ENCODE measurements at regions not wholly inside any gene's neighbourhood (a gene's known extent, or its start where the extent isn't known, plus 50 kb on each side); places are given as distances from the start of the nearest gene placed in this dataset.
"Not testable (repeated sequence)": the region's sequence is repeated elsewhere in the genome, so short reads cannot be mapped to it uniquely, and the experiment has no call there.

DNA sequence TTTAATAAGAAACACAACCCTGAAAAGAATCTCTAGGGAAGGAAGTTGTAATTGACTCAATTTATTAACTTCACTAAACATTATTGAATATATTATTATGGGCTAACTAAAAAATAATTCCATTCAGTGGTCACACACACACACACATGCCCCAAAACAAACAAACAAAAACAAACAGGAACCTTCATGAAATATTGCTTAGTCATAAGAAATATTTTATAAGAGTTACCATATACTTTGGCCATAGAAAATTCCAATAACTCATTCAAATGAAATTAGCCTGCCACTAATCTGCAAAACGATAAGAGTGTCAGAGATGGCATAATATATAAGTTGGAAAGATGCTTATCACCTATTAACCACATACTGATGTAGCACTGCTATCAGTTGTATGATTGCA lies 268.4 kb upstream of the AMIGO2 start:
- DNase-seq (ENCODE audit: low read depth, low spot score): no peak

DNA sequence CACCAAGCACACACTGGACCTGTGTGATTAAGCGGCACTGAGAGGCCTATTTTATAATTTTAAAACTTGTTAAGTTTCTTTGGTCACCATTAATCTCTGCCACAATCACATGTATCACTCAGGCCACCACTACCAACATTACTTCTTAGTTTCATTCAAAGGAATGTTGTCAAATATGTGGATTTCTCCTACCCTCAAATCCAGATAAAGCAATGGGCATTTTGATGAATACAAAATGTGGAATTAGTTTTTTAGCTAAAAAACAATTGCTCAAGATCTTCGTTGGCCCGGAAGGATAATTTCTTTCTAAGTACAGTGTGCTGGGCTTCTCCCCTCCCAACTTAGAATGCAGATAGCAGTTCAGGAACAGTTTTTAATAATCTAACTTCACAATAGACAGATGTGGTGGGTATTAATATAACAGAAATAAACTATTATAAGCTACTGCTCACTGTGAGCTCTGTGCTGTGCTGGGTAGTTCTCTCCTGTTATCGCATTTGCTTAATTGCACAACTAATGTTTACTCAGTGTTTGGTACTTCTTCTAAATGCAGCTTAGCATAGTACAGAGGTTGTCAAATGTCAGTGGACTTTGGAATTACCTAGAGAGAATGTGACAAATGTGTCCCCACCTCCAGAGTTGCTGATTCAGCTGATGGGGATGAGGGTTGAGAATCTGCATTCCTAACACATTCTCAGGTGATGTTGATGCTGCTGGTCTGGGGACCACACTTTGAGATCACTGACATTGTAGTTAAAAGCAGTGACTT lies 266.7 kb upstream of the AMIGO2 start:
- no peak for DNase-seq (ENCODE audit: low read depth, low spot score)

DNA sequence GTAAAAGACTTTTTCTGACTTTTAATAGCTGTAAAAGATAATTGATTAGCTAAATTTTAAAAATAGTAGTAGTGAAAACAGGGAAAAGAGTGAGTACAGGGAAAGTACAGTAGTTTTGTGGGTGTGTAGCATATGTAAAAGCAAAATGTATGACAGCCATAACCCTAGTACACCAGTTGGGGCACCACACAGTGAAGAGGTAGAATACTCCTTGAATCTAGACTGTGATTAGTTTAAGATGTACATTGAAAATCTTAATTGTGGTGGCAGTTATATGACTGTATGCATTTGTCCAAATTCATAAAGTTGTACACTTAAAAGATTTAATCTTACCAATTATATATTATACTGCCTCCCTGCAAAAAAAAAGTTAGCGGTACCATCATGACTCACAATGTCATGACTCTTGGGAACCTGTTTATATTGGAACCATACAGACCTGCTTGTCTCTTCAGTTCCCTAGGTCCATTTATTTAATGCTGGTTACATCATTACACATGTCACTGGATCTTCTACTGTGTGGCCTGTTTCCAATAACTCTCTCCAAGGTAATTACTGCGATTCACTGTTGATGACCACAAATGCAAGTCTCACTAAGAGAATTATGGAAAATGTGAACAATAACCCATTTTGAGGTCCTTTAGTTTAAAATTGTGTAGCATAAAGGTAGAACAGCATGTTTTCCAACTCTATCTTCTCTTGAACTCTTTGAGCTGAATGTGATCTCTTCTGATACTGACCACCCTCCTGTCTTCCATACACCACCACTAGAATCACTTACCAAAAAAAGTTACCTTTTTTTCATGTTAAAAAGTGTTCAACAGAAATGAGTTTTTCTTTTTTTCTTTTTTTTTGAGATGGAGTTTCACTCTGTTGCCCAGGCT lies 264.2 kb upstream of the AMIGO2 start:
- DNase-seq (ENCODE audit: low read depth, low spot score): no peak

DNA sequence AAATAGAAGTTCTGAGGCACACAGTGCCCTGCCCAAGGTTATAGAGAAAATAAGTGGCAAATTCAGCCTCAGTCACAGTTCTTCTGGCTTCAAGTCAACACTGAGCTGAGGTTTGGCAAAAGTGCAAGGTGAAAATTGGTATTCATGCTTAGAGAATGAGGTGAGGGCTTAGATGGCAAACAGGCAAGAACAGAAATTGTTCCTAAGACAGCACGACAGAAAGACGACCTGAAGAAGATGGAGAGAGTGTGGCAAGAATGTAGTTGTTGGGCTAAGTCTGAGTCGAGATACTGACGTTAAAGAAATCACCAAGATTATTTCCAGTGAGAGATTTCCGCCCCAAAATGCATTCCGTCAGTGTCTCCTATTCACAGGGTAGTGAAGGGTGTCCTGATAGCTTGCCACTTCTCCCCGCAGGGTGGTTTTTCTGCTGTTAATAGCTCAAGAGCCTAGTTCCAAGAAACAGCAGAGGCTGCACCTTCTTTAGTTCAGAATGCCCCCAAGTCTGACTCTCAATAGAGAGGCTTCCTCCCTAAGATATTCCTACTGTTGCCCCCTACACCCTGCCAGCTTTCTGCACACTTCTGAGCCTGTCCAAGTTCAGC lies 260.8 kb upstream of the AMIGO2 start:
- DNase-seq (ENCODE audit: low read depth, low spot score): no peak

GRCh38 chr12:47337581-47337980 lies 257.8 kb upstream of the AMIGO2 start:
- no peak for DNase-seq (ENCODE audit: low read depth, low spot score)

DNA sequence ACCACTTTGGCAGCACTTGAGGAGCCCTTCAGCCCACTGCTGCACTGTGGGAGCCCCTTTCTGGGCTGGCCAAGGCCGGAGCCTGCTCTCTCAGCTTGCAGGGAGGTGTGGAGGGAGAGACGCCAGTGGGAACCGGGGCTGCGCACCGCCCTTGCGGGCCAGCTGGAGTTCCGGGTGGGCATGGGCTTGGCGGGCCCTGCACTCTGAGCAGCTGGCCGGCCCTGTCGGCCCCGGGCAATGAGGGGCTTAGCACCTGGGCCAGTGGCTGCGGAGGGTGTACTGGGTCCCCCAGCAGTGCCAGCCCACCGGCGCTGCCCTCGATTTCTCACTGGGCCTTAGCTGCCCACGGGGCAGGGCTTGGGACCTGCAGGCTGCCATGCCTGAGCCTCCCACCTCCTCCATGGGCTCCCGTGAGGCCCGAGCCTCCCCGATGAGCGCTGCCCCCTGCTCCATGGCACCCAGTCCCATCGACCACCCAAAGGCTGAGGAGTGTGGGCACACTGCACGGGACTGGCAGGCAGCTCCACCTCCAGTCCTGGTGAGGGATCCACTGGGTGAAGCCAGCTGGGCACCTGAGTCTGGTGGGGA lies 253.6 kb upstream of the AMIGO2 start:
- not testable (repeated sequence) for DNase-seq (ENCODE audit: low read depth, low spot score)

- DNase-seq (ENCODE audit: low read depth, low spot score): no peak
Observed at GRCh38 chr12:47328831-47329545, 249.2 kb upstream of the AMIGO2 start.

DNA sequence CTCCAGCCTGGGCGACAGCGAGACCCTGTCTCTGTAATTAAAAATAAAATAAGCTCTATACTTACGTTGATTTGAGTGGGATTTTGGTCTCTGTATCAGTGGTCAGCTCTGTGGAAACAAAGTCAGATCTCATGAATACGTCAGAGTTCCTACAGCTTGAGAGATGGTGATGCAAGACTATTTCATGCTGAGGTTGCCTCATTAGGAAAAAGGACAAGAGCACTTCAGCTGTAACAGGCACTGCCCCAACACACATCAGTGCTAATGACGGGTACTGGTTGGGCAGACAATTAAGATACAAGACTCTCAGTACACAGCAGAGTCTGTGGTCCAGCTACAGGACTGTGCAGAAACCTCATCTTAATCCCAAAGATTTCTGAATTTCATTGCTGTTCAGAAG lies 246.4 kb upstream of the AMIGO2 start:
- no peak for DNase-seq (ENCODE audit: low read depth, low spot score)

GRCh38 chr12:47323802-47324201 lies 244.0 kb upstream of the AMIGO2 start:
- DNase-seq (ENCODE audit: low read depth, low spot score): no peak

DNA sequence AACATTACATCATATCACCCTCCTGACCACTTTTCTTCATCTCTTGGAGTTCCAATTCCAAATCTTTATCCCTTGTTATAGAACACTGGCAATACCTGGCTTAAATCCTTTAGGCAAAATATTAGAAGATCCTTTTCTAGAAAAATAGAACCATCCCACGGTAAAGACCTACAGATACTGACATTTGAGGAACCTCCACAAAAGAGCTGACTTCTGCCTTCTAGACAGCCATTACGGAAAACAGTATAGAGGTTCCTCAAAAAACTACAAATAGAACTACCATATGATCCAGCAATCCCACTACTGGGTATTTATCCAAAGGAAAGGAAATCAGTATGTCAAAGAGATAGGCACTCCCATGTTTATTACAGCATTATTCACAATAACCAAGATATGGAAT lies 241.7 kb upstream of the AMIGO2 start:
- DNase-seq (ENCODE audit: low read depth, low spot score): no peak

DNA sequence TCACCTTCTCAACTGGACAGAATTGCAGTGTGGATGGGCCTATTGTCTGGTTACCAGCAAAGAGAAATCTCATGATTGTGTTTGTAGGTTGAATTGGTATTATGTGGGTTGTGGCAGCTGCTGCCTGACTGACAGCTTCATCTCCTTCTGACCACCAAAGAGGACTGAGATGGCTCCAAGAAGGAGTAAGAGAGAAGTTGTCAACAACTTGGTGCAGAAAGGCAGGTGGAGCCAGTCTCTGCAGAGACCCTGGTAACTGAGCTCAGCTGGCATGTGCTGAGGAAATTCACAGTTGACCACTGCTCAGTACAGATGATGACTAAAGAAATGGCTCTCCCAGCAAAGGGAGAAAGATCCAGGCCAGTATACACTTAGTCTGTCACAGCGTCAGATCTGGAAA lies 240.0 kb upstream of the AMIGO2 start:
- DNase-seq (ENCODE audit: low read depth, low spot score): no peak

GRCh38 chr12:47318963-47319362 lies 239.2 kb upstream of the AMIGO2 start:
- no peak for DNase-seq (ENCODE audit: low read depth, low spot score)

DNA sequence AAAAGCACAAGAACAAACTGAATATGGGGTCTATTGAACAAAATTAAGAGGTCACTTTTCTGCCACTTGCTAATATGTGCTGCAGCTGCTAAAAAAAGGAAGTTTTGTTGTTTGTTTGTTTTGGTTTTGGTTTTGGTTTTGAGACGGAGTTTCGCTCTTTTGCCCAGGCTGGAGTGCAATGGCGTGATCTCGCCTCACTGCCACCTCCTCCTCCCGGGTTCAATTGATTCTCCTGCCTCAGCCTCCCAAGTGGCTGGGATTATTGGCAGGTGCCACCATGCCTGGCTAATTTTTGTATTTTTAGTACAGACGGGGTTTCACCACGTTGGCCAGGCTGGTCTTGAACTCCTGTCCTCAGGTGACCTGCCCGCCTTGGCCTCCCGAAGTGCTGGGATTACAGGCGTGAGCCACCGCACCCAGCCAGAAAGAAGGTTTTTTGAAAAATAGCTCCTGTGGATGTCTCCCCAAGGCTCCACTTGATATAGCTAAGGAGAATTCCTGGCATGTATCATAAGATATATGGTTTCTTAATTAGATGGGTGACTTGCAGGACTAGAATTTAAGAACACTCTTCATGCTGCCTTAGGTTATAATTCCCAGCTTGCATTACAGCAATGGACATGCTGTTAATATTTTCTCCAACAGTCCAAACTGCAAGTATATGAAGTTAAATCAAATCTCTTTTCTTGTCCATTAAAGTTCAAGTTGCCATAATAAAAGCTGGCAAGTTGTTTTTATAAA lies 237.6 kb upstream of the AMIGO2 start:
- DNase-seq (ENCODE audit: low read depth, low spot score): no peak

- DNase-seq (ENCODE audit: low read depth, low spot score): no peak
Observed at GRCh38 chr12:47316609-47317049, 236.9 kb upstream of the AMIGO2 start.

GRCh38 chr12:47314996-47315395 lies 235.2 kb upstream of the AMIGO2 start:
- no peak for DNase-seq (ENCODE audit: low read depth, low spot score)

GRCh38 chr12:47312808-47313426 lies 233.2 kb upstream of the AMIGO2 start:
- DNase-seq (ENCODE audit: low read depth, low spot score): no peak

DNA sequence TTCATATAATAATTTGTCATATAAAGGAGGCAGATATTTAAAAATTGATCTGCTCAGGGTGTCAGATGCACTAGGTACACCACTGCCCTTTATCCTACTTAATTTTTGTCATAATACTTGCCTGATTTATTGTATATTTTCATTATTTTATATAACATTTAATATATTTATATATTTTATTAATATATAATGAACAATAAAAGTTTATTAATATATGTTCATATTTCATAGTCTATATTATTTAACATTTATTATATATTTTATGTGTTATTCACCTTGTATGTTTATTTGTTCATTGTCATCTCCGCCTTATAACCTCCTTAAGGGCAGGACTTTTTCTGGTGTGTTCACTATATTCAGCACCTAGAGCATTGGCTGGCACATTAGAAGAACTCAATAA lies 232.4 kb upstream of the AMIGO2 start:
- DNase-seq (ENCODE audit: low read depth, low spot score): no peak

DNA sequence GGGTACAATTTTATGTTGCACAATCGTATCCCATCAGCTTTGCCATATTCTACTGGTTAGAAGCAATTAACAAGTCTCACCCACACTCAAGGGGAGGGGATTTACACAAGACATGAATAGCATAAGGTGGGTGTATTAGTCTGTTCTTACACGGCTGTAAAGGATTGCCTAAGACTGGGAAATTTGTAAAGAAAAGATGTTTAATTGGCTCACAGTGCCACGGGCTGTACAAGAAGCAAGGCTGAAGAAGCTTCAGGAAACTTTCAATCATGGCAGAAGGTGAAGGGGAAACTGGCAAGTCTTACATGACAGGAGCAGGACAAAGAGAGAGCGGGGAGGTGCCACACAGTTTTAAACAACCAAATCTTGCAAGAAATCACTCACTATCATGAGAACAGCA lies 231.8 kb upstream of the AMIGO2 start:
- DNase-seq (ENCODE audit: low read depth, low spot score): no peak

GRCh38 chr12:47311010-47311409 lies 231.3 kb upstream of the AMIGO2 start:
- no peak for DNase-seq (ENCODE audit: low read depth, low spot score)

DNA sequence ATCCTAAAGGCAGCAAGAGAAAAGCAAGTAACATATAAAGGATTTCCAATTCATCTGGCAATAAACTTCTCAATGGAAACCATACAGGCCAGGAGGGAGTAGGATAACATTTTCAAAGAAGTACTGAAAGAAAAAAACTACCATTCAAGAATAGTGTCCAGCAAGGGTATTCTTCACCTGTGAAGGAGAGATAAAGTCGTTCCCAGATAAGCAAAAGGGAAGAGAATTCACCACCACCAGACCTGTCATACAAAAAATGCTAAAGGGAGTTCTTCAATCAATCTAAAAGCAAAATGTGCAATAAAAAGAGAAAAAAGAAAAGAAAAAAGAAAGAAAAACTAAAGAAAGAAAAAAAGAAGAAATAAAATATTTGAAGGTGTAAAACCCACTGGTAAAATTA lies 228.9 kb upstream of the AMIGO2 start:
- no peak for DNase-seq (ENCODE audit: low read depth, low spot score)
